HCT116 (cell line): ENCODE measurements at regions not wholly inside any gene's neighbourhood (a gene's known extent, or its start where the extent isn't known, plus 50 kb on each side); places are given as distances from the start of the nearest gene placed in this dataset.
A peak's percentile ranks its signal among the peaks of the same experiment; 100 is the strongest.

Experiments
- ATAC-seq: fragments of 200-7000 bp; cut with Tn5 transposase; 2 replicates; pipeline ENCODE4 v1.9.1; 2020; ENCODE audit warnings: mild to moderate bottlenecking, moderate library complexity
- BruUV-seq: library from RNA; stranded (reverse); fragments of 400-500 nt; replicated peaks from 2 replicates; lab custom pipeline; 2021; lab: Mats Ljungman, UMichigan
- CTCF ChIA-PET: fragments of 300-600 bp; sonication (Branson Sonifier 250); formaldehyde crosslinking; loops from one replicate; lab custom pipeline; 2021; ENCODE audit warnings: antibody characterized with exemption; lab: Charles Lee
- POLR2A ChIA-PET: fragments of 300-600, 350-600 bp; sonication (Branson Sonifier 250); formaldehyde crosslinking; loops from one replicate; lab custom pipeline; 2021; ENCODE audit warnings: antibody characterized with exemption; lab: Charles Lee
- RAD21 ChIA-PET, 2 experiments: fragments of 300-600 bp; sonication (Branson Sonifier 250); formaldehyde crosslinking; loops; one replicate each; lab custom pipeline; 2023; ENCODE audit warnings: low total read pairs in 2 of 2; ENCODE audit not compliant: uncharacterized antibody in 2 of 2, unreplicated experiment in 2 of 2, low non-redundant PET in 1 of 2; lab: Charles Lee
- DNase-seq: peaks from one replicate; pipeline ENCODE4 v3.0.0-alpha.2; 2010; ENCODE audit warnings: low read depth, low spot score
- H2AFZ ChIP-seq: fragments of 200-600 bp; shearing (Covaris generic), sonication (generic); 2 replicates; pipeline ENCODE4 v1.6.1; 2017; ENCODE audit warnings: low read depth, mixed run types, mixed read lengths, antibody characterized with exemption, low read length; ENCODE audit not compliant: poor library complexity, severe bottlenecking
- H3K27ac ChIP-seq: 2 replicates; pipeline ENCODE4 v1.5.1; 2012; ENCODE audit warnings: low read depth, low read length
- H3K27me3 ChIP-seq: fragments of 200-600 bp; sonication (generic); 2 replicates; pipeline ENCODE4 v1.6.1; 2016; ENCODE audit warnings: mixed run types, low read length, mixed read lengths; ENCODE audit not compliant: insufficient read depth
- H3K36me3 ChIP-seq, 2 experiments: fragments of 200-500 bp in 1 of 2; fragments of 200-600 bp in 1 of 2; sonication (Bioruptor generic) in 1 of 2; sonication (generic) in 1 of 2; 2 replicates each; pipeline versions ENCODE4 v1.5.1 to v1.6.1; 2014 to 2016; ENCODE audit warnings: low read length in 2 of 2, inconsistent platforms in 1 of 2, mixed read lengths in 1 of 2, mixed run types in 1 of 2; ENCODE audit not compliant: insufficient read depth in 2 of 2, control insufficient read depth in 1 of 2
- H3K4me1 ChIP-seq, 2 experiments: fragments of 200-600 bp in 1 of 2; sonication (generic) in 1 of 2; 2 replicates each; pipeline versions ENCODE4 v1.5.1 to v1.6.1; 2012 to 2017; ENCODE audit warnings: low read length in 2 of 2, inconsistent platforms in 1 of 2, mild to moderate bottlenecking in 1 of 2, mixed read lengths in 1 of 2, mixed run types in 1 of 2, moderate library complexity in 1 of 2; ENCODE audit not compliant: insufficient read depth in 2 of 2, control insufficient read depth in 1 of 2
- H3K4me2 ChIP-seq: fragments of 200-600 bp; sonication (generic); 2 replicates; pipeline ENCODE4 v1.6.1; 2017; ENCODE audit warnings: mixed run types, low read length, mixed read lengths
- H3K4me3 ChIP-seq, 2 experiments: fragments of 200-600 bp in 1 of 2; sonication (generic) in 1 of 2; replicated peaks in 1 of 2; 2 replicates each; pipeline ENCODE4 v1.5.1; 2011 to 2016; ENCODE audit warnings: low read length in 2 of 2, control low read depth in 1 of 2, low read depth in 1 of 2, mild to moderate bottlenecking in 1 of 2, mixed read lengths in 1 of 2, mixed run types in 1 of 2
- H3K79me2 ChIP-seq: fragments of 200-600 bp; sonication (generic); 2 replicates; pipeline ENCODE4 v1.6.1; 2017; ENCODE audit warnings: mild to moderate bottlenecking, mixed run types, low read length, moderate library complexity, mixed read lengths; ENCODE audit not compliant: insufficient read depth
- H3K9ac ChIP-seq: fragments of 200-600 bp; sonication (generic); 2 replicates; pipeline ENCODE4 v1.6.1; 2016; ENCODE audit warnings: low read length, mixed read lengths
- H3K9me2 ChIP-seq: fragments of 200-600 bp; sonication (generic), shearing (Covaris generic); 2 replicates; pipeline ENCODE4 v1.6.1; 2017; ENCODE audit warnings: mixed run types, mild to moderate bottlenecking, moderate library complexity; ENCODE audit not compliant: insufficient read depth
- H3K9me3 ChIP-seq, 2 experiments: fragments of 200-500 bp in 1 of 2; fragments of 200-600 bp in 1 of 2; sonication (Bioruptor generic) in 1 of 2; sonication (generic) in 1 of 2; 2 replicates each; pipeline ENCODE4 v1.6.1; 2014 to 2017; ENCODE audit warnings: low read length in 2 of 2, mixed read lengths in 2 of 2, inconsistent platforms in 1 of 2, low read depth in 1 of 2, mild to moderate bottlenecking in 1 of 2, mixed run types in 1 of 2, moderate library complexity in 1 of 2; ENCODE audit not compliant: control insufficient read depth in 1 of 2, insufficient read depth in 1 of 2
- H4K20me1 ChIP-seq: fragments of 200-600 bp; sonication (generic), shearing (Covaris generic); 2 replicates; pipeline ENCODE4 v1.6.1; 2017; ENCODE audit warnings: mixed run types, mild to moderate bottlenecking, moderate library complexity; ENCODE audit not compliant: insufficient read depth
- CEBPB ChIP-seq: IDR thresholded peaks from 2 replicates; pipeline ENCODE4 v1.6.1; 2012; ENCODE audit warnings: low read depth
- EGR1 ChIP-seq: IDR thresholded peaks from 2 replicates; pipeline ENCODE4 v1.6.1; 2012; ENCODE audit warnings: low read depth
- EZH2phosphoT487 ChIP-seq: fragments of 200-600 bp; IDR thresholded peaks from 2 replicates; pipeline ENCODE4 v1.6.1; 2018; ENCODE audit warnings: antibody characterized with exemption, borderline replicate concordance
- FOSL1 ChIP-seq: IDR thresholded peaks from 2 replicates; pipeline ENCODE4 v1.6.1; 2012; ENCODE audit warnings: low read depth
- JUND ChIP-seq: IDR thresholded peaks from 2 replicates; pipeline ENCODE4 v1.6.1; 2012
- MAX ChIP-seq: IDR thresholded peaks from 2 replicates; pipeline ENCODE4 v1.6.1; 2012
- POLR2A ChIP-seq: IDR thresholded peaks from 2 replicates; pipeline ENCODE4 v1.7.0; 2011; ENCODE audit warnings: borderline replicate concordance; ENCODE audit not compliant: insufficient read depth, insufficient read length; ENCODE audit errors: extremely low read depth
- POLR2AphosphoS5 ChIP-seq: IDR thresholded peaks from 2 replicates; pipeline ENCODE4 v1.6.1; 2011; ENCODE audit warnings: mild to moderate bottlenecking, low read depth, low read length, moderate library complexity
- RAD21 ChIP-seq: IDR thresholded peaks from 2 replicates; pipeline ENCODE4 v1.6.1; 2012; ENCODE audit warnings: low read depth, mild to moderate bottlenecking
- REST ChIP-seq: IDR thresholded peaks from 2 replicates; pipeline ENCODE4 v1.6.1; 2012; ENCODE audit warnings: low read depth
- SRF ChIP-seq: IDR thresholded peaks from 2 replicates; pipeline ENCODE4 v1.6.1; 2012; ENCODE audit warnings: low read depth
- TCF7L2 ChIP-seq: IDR thresholded peaks from 2 replicates; pipeline ENCODE4 v1.7.0; 2011; ENCODE audit warnings: borderline replicate concordance, inconsistent platforms; ENCODE audit not compliant: insufficient read depth, insufficient read length; ENCODE audit errors: extremely low read depth
- YY1 ChIP-seq: IDR thresholded peaks from 2 replicates; pipeline ENCODE4 v1.6.1; 2011; ENCODE audit warnings: low read length, low read depth, moderate library complexity, mild to moderate bottlenecking; ENCODE audit not compliant: insufficient replicate concordance; ENCODE audit errors: extremely low read depth
- ZNF274 ChIP-seq: fragments of 200-500 bp; sonication (Bioruptor generic); IDR thresholded peaks from 2 replicates; pipeline ENCODE4 v1.6.1; 2014; ENCODE audit warnings: mild to moderate bottlenecking, low read depth, low read length, inconsistent platforms
- intact Hi-C: fragments of 100-400 bp; cut with micrococcal nuclease; formaldehyde crosslinking; loops from 2 replicates; pipeline ENCODE4 v1.10.0; 2022
- TF ChIP-seq, protein P1 (sequence below): IDR thresholded peaks from 2 replicates; pipeline ENCODE4 v1.6.1; 2012

GRCh38 chrX:40402831-40403533 lies 177.8 kb upstream of the ATP6AP2 start:
- H3K36me3 ChIP-seq = no peaks in the 10 kb centered on the region
- DNase-seq = no peak

GRCh38 chrX:40395102-40395501 lies 185.7 kb upstream of the ATP6AP2 start:
- Histone ChIP-seq H3K27me3 (no peaks in the 10 kb centered on the region), H3K4me3 (no peak overlapping the region), H3K9me2 (no peaks in the 10 kb centered on the region), H3K4me2 (no peak overlapping the region), H3K27ac (no peak overlapping the region), H3K79me2 (no peaks in the 10 kb centered on the region), H3K36me3 (no peaks in the 10 kb centered on the region), H3K9ac (no peak overlapping the region), H4K20me1 (no peaks in the 10 kb centered on the region), H3K9me3 (no peaks in the 10 kb centered on the region), H3K4me1 (no peaks in the 10 kb centered on the region), H2AFZ (no peak overlapping the region)
- ChIA-PET RAD21 (no interaction called here), CTCF (no interaction called here), POLR2A (no interaction called here)
- no peak for DNase-seq
- BruUV-seq = no TSS peak
- intact Hi-C loops = no loop called here
- no peak for ATAC-seq
- no peak for TF ChIP-seq RAD21
- no peak for TF ChIP-seq POLR2A
- no peak for TF ChIP-seq YY1
- no peak for TF ChIP-seq SRF
- TF ChIP-seq FOSL1 = no peak
- no peak for TF ChIP-seq MAX
- TF ChIP-seq EGR1 = no peak
- TF ChIP-seq CEBPB = no peak
- TF ChIP-seq EZH2phosphoT487 = no peak
- no peak for TF ChIP-seq REST
- TF ChIP-seq ZNF274 = no peak
- TF ChIP-seq, protein P1, sequence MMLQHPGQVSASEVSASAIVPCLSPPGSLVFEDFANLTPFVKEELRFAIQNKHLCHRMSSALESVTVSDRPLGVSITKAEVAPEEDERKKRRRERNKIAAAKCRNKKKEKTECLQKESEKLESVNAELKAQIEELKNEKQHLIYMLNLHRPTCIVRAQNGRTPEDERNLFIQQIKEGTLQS = no peak
- no peak for TF ChIP-seq JUND
- TF ChIP-seq POLR2AphosphoS5 = no peak

More at GRCh38 chrX:40402831-40403533, 177.8 kb upstream of the ATP6AP2 start:
- Histone ChIP-seq H3K9ac (no peak overlapping the region), H3K79me2 (no peaks in the 10 kb centered on the region), H3K4me3 (no peak overlapping the region), H3K4me1 (peaks cover 0 to 8% of the 10 kb centered on the region in 2 experiments; a peak in 1 of 4 replicates), H4K20me1 (no peaks in the 10 kb centered on the region), H3K27ac (no peak overlapping the region), H2AFZ (no peak overlapping the region), H3K9me2 (no peaks in the 10 kb centered on the region), H3K9me3 (no peaks in the 10 kb centered on the region), H3K27me3 (no peaks in the 10 kb centered on the region), H3K4me2 (no peak overlapping the region)
- RAD21 ChIA-PET = no interaction called here
- intact Hi-C loops = no loop called here
- no peak for TF ChIP-seq SRF
- TF ChIP-seq TCF7L2 = peak; percentile 20
- ATAC-seq = peak; percentile 60
- no TSS peak for BruUV-seq
- CTCF ChIA-PET = interaction anchor here (0.5 kb wide), 1 partner anchor 194 kb away, joined by 5 read pairs; no protein-coding TSS in a partner anchor
- POLR2A ChIA-PET = no interaction called here
